Prostate gland (tissue), 2 donors: ENCODE measurements at regions not wholly inside any gene's neighbourhood (a gene's known extent, or its start where the extent isn't known, plus 50 kb on each side); places are given as distances from the start of the nearest gene placed in this dataset.

Source experiments
- POLR2A ChIP-seq: fragments of 450-650 bp; IDR thresholded peaks from one replicate; pipeline ENCODE4 v1.6.1; 2016; ENCODE audit warnings: antibody characterized with exemption, mild to moderate bottlenecking
- TF ChIP-seq, protein P1 (sequence below), 4 experiments: fragments of 200-600 bp in 2 of 4; fragments of 450-650 bp in 2 of 4; sonication (generic) in 2 of 4; IDR thresholded peaks; 1 replicate in 3 of 4; 2 replicates in 1 of 4; pipeline ENCODE4 v1.5.1; 2016 to 2019; ENCODE audit warnings: antibody characterized with exemption in 4 of 4, mild to moderate bottlenecking in 2 of 4, moderate library complexity in 2 of 4

DNA sequence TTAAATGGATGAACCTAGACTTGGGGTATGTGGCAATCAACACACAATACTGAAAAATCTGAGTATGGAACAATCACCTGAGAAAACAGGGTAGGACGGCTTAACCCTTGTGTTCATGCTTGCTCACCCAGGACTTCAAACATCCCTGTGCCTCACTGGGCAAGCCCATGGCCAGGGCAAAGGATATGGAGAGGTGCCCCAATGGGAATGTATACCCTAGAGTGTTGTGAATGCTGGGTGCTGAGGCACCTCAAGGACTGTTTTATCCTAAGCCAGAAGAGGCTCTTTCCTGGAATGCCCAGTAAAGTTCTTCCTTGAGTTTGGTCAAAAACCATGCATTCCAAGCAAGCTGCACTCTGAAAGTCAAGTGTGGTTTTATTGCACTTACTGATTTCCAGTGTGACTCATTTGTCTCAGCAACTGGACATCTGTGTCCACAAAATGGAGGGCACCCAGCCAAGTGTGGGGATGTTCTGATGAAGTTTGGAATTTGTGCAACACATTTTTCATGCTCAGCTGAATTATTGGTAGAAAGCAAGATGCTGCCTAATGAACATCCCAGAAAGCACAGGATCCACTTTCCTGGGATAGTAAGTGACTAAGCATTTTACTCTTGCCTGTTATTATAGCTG is 531.3 kb downstream of the RFC3 start:
- TF ChIP-seq, protein P1, sequence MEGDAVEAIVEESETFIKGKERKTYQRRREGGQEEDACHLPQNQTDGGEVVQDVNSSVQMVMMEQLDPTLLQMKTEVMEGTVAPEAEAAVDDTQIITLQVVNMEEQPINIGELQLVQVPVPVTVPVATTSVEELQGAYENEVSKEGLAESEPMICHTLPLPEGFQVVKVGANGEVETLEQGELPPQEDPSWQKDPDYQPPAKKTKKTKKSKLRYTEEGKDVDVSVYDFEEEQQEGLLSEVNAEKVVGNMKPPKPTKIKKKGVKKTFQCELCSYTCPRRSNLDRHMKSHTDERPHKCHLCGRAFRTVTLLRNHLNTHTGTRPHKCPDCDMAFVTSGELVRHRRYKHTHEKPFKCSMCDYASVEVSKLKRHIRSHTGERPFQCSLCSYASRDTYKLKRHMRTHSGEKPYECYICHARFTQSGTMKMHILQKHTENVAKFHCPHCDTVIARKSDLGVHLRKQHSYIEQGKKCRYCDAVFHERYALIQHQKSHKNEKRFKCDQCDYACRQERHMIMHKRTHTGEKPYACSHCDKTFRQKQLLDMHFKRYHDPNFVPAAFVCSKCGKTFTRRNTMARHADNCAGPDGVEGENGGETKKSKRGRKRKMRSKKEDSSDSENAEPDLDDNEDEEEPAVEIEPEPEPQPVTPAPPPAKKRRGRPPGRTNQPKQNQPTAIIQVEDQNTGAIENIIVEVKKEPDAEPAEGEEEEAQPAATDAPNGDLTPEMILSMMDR (IDR thresholded peaks at IDR 0.05): no peak
- no peak for TF ChIP-seq POLR2A
